ENCODE measurements at regions not wholly inside any gene's neighbourhood (a gene's known extent, or its start where the extent isn't known, plus 50 kb on each side); places are given as distances from the start of the nearest gene placed in this dataset.
A peak's percentile ranks its signal among the peaks of the same experiment; 100 is the strongest.
"Not testable (repeated sequence)": the region's sequence is repeated elsewhere in the genome, so short reads cannot be mapped to it uniquely, and the experiment has no call there.

DNA sequence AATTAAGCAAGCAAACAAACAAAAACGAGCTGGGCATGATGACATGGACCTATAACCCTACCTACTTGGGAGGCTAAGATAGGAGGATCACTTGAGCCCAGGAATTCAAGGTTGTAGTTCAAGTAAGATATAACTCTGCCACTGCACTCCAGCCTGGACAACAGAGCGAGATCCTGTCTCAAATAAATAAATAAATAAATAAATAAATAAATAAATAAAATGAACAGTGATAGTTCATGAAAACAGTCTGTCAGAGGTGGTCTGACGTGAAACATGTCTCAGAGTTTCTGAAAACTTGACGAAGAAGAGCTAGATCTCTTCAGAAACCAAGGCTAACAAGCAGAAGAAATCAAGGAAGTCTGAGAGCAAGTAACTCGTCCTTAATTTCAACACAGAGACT is 188.8 kb upstream of the GPC6 start:
- H3K4me1 ChIP-seq = no peaks in the 10 kb centered on the region
- FAIRE-seq (no peak), ATAC-seq (no peak), DNase-seq (ENCODE audit: low read depth in 1 of 2, low spot score in 1 of 2) (no peak)
- TF ChIP-seq RCOR1 (IDR thresholded peaks at IDR 0.05; ENCODE audit: low read depth, low read length) (no peak), FOSL2 (IDR thresholded peaks at IDR 0.05) (no peak), FOSL2 (CRISPR knock-in tag; IDR thresholded peaks at IDR 0.05) (no peak), SMC3 (IDR thresholded peaks at IDR 0.05) (no peak), HEYL (CRISPR knock-in tag; IDR thresholded peaks at IDR 0.05) (no peak), CEBPB (IDR thresholded peaks at IDR 0.05) (no peak), ZC3H11A (IDR thresholded peaks at IDR 0.05) (peak; percentile 69), RNF2 (IDR thresholded peaks at IDR 0.05; ENCODE audit: borderline replicate concordance, low read depth) (no peak)
- TF ChIP-seq, protein P1, sequence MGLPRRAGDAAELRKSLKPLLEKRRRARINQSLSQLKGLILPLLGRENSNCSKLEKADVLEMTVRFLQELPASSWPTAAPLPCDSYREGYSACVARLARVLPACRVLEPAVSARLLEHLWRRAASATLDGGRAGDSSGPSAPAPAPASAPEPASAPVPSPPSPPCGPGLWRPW (IDR thresholded peaks at IDR 0.05) = no peak
- TF ChIP-seq, protein P2, sequence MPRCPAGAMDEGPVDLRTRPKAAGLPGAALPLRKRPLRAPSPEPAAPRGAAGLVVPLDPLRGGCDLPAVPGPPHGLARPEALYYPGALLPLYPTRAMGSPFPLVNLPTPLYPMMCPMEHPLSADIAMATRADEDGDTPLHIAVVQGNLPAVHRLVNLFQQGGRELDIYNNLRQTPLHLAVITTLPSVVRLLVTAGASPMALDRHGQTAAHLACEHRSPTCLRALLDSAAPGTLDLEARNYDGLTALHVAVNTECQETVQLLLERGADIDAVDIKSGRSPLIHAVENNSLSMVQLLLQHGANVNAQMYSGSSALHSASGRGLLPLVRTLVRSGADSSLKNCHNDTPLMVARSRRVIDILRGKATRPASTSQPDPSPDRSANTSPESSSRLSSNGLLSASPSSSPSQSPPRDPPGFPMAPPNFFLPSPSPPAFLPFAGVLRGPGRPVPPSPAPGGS (IDR thresholded peaks at IDR 0.05) = no peak
- CTCF ChIA-PET = no interaction called here
- no peaks in the 10 kb centered on the region for H3K9me3 ChIP-seq
- POLR2A ChIA-PET = no interaction called here
- 26% methylated on average over 5 of the region's 5 CpGs for WGBS (ENCODE audit: missing lambda C conversion rate)
- no peak overlapping the region for H3K4me3 ChIP-seq
- no peak overlapping the region for H3K4me2 ChIP-seq
- no peak overlapping the region for H3K27ac ChIP-seq

DNA sequence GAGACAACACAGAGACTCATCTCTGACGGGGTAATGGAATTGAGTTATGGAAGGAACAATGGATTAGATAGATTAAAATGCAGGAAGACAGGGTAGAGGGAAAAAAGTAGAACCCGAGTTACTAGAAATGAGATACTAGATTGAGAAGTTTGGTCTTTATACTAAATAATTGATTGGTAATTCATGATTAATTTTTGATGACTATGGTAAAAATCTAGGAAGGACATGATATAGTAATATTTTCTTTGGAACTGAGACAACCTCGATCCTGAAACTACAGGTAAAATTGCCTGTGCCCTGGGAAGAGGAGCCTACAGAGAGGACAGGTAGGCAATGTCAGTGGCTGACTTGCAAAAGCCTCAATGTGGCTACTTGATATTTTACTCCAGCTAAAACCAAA is 188.4 kb upstream of the GPC6 start:
- 19% methylated on average over 3 of the region's 3 CpGs for WGBS (ENCODE audit: missing lambda C conversion rate)
- DNase-seq (ENCODE audit: low read depth in 1 of 2, low spot score in 1 of 2) (no peak), FAIRE-seq (no peak), ATAC-seq (no peak)
- Histone ChIP-seq H3K4me2 (no peak overlapping the region), H3K4me3 (no peak overlapping the region), H3K9me3 (no peaks in the 10 kb centered on the region), H3K4me1 (no peaks in the 10 kb centered on the region), H3K27ac (no peak overlapping the region)
- TF ChIP-seq BHLHE40 (IDR thresholded peaks at IDR 0.05; ENCODE audit: low read depth, low read length) = no peak
- TF ChIP-seq MAFK (IDR thresholded peaks at IDR 0.05; ENCODE audit: partially characterized antibody) = peak; percentile 72
- ChIA-PET POLR2A (no interaction called here), CTCF (no interaction called here)

DNA sequence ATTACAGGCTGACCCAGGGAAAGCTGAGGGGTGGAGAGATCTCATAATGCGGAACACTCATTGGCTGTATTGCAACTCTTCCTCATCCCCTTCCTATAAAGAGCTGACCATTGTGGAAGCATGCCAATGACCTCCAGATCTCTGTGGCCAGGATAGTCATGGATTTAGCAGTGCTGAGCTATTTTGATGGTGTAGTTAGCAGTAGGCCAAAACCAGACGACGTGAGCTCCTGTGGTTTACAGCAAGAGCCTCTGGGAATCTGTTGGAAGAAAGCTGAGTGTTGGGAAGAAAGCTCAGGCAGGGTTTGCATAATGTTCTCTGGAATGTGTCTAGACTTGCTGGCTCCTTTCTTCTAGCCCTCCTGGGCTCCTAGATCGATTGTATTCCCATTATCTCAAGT is 187.5 kb upstream of the GPC6 start:
- POLR2A ChIA-PET = no interaction called here
- TF ChIP-seq CHD4 (IDR thresholded peaks at IDR 0.05; ENCODE audit: borderline replicate concordance) (no peak), FOXS1 (CRISPR knock-in tag; IDR thresholded peaks at IDR 0.05) (no peak), JUNB (IDR thresholded peaks at IDR 0.05) (no peak), RARB (CRISPR knock-in tag; IDR thresholded peaks at IDR 0.05) (no peak), NFE2L2 (conservative IDR thresholded peaks at IDR 0.05; ENCODE audit: low read length) (no peak), RFX5 (IDR thresholded peaks at IDR 0.05) (no peak)
- TF ChIP-seq, protein P3, sequence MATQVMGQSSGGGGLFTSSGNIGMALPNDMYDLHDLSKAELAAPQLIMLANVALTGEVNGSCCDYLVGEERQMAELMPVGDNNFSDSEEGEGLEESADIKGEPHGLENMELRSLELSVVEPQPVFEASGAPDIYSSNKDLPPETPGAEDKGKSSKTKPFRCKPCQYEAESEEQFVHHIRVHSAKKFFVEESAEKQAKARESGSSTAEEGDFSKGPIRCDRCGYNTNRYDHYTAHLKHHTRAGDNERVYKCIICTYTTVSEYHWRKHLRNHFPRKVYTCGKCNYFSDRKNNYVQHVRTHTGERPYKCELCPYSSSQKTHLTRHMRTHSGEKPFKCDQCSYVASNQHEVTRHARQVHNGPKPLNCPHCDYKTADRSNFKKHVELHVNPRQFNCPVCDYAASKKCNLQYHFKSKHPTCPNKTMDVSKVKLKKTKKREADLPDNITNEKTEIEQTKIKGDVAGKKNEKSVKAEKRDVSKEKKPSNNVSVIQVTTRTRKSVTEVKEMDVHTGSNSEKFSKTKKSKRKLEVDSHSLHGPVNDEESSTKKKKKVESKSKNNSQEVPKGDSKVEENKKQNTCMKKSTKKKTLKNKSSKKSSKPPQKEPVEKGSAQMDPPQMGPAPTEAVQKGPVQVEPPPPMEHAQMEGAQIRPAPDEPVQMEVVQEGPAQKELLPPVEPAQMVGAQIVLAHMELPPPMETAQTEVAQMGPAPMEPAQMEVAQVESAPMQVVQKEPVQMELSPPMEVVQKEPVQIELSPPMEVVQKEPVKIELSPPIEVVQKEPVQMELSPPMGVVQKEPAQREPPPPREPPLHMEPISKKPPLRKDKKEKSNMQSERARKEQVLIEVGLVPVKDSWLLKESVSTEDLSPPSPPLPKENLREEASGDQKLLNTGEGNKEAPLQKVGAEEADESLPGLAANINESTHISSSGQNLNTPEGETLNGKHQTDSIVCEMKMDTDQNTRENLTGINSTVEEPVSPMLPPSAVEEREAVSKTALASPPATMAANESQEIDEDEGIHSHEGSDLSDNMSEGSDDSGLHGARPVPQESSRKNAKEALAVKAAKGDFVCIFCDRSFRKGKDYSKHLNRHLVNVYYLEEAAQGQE (IDR thresholded peaks at IDR 0.05) = no peak
- TF ChIP-seq, protein P4, sequence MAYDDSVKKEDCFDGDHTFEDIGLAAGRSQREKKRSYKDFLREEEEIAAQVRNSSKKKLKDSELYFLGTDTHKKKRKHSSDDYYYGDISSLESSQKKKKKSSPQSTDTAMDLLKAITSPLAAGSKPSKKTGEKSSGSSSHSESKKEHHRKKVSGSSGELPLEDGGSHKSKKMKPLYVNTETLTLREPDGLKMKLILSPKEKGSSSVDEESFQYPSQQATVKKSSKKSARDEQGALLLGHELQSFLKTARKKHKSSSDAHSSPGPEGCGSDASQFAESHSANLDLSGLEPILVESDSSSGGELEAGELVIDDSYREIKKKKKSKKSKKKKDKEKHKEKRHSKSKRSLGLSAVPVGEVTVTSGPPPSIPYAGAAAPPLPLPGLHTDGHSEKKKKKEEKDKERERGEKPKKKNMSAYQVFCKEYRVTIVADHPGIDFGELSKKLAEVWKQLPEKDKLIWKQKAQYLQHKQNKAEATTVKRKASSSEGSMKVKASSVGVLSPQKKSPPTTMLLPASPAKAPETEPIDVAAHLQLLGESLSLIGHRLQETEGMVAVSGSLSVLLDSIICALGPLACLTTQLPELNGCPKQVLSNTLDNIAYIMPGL (CRISPR knock-in tag; IDR thresholded peaks at IDR 0.05; ENCODE audit: borderline replicate concordance) = no peak
- no peak overlapping the region for H3K4me2 ChIP-seq
- H3K27ac ChIP-seq = no peak overlapping the region
- FAIRE-seq = no peak
- ATAC-seq = no peak
- H3K9me3 ChIP-seq = no peaks in the 10 kb centered on the region
- CTCF ChIA-PET = no interaction called here
- H3K4me1 ChIP-seq = no peaks in the 10 kb centered on the region
- no peak for DNase-seq (ENCODE audit: low read depth in 1 of 2, low spot score in 1 of 2)
- H3K4me3 ChIP-seq = no peak overlapping the region
- WGBS (ENCODE audit: missing lambda C conversion rate) = 19% methylated on average over 4 of the region's 4 CpGs

DNA sequence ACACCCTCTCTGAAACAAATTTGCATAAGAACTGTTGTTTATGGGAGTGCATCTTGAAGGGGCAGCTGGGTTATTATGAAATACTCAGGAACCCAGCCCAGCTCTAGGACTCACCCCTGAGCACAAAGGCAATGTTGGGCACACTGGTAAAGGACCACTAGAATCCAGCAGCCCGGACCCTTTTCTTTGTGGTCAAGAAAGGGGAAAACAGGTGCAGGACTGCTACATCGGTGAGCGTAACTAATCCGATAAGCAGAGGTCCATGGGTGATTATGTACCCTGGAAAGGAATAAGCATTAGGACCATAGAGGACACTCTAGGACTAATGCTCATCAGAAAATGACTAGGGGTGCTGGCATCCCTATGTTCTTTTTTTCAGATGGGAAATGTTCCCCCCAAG is 185.0 kb upstream of the GPC6 start:
- H3K4me2 ChIP-seq; H3K9me3 ChIP-seq; FAIRE-seq; ATAC-seq; H3K4me1 ChIP-seq; CTCF ChIA-PET; H3K4me3 ChIP-seq; H3K27ac ChIP-seq; DNase-seq (ENCODE audit: low read depth in 1 of 2, low spot score in 1 of 2); POLR2A ChIA-PET: not testable (repeated sequence)
- WGBS (ENCODE audit: missing lambda C conversion rate) = 70% methylated on average over 4 of the region's 4 CpGs

All from A549 (cell line).